ENCODE measurements at regions not wholly inside any gene's neighbourhood (a gene's known extent, or its start where the extent isn't known, plus 50 kb on each side); places are given as distances from the start of the nearest gene placed in this dataset.
"Not testable (repeated sequence)": the region's sequence is repeated elsewhere in the genome, so short reads cannot be mapped to it uniquely, and the experiment has no call there.

GRCh38 chr14:47949006-47949405, 273.6 kb upstream of the MDGA2 start:
- H3K9me3 Mint-ChIP-seq = peaks cover 22% of the 10 kb centered on the region
- intact Hi-C loops (cut with micrococcal nuclease) = no loop called here
- no peak overlapping the region for H3K4me3 Mint-ChIP-seq (ENCODE audit: low read depth)
- H3K4me1 Mint-ChIP-seq (ENCODE audit: low read depth) = no peaks in the 10 kb centered on the region
- H3K27me3 Mint-ChIP-seq (ENCODE audit: low read depth) = no peaks in the 10 kb centered on the region
- DNase-seq (ENCODE audit: low spot score) = no peak
- no peak overlapping the region for H3K27ac Mint-ChIP-seq
- no peaks in the 10 kb centered on the region for H3K36me3 Mint-ChIP-seq (ENCODE audit: low read depth)

- no peaks in the 10 kb centered on the region for H3K36me3 Mint-ChIP-seq (ENCODE audit: low read depth)
- H3K27ac Mint-ChIP-seq = no peak overlapping the region
- H3K27me3 Mint-ChIP-seq (ENCODE audit: low read depth) = no peaks in the 10 kb centered on the region
- DNase-seq (ENCODE audit: low spot score) = no peak
- H3K9me3 Mint-ChIP-seq = peaks cover 44% of the 10 kb centered on the region
- H3K4me1 Mint-ChIP-seq (ENCODE audit: low read depth) = no peaks in the 10 kb centered on the region
- no peak overlapping the region for H3K4me3 Mint-ChIP-seq (ENCODE audit: low read depth)
- intact Hi-C loops (cut with micrococcal nuclease) = no loop called here
Observed at GRCh38 chr14:47935332-47935731, 259.9 kb upstream of the MDGA2 start.

GRCh38 chr14:47929334-47929733, 253.9 kb upstream of the MDGA2 start:
- Mint-ChIP-seq H3K36me3 (ENCODE audit: low read depth) (no peaks in the 10 kb centered on the region), H3K27me3 (ENCODE audit: low read depth) (no peaks in the 10 kb centered on the region), H3K9me3 (peaks cover 36% of the 10 kb centered on the region), H3K27ac (no peak overlapping the region), H3K4me3 (ENCODE audit: low read depth) (no peak overlapping the region), H3K4me1 (ENCODE audit: low read depth) (no peaks in the 10 kb centered on the region)
- intact Hi-C loops (cut with micrococcal nuclease) = no loop called here
- no peak for DNase-seq (ENCODE audit: low spot score)

- H3K27ac Mint-ChIP-seq = no peak overlapping the region
- H3K4me3 Mint-ChIP-seq (ENCODE audit: low read depth) = no peak overlapping the region
- intact Hi-C loops (cut with micrococcal nuclease) = no loop called here
- DNase-seq (ENCODE audit: low spot score) = no peak
- no peaks in the 10 kb centered on the region for H3K36me3 Mint-ChIP-seq (ENCODE audit: low read depth)
- H3K4me1 Mint-ChIP-seq (ENCODE audit: low read depth) = no peaks in the 10 kb centered on the region
- no peaks in the 10 kb centered on the region for H3K27me3 Mint-ChIP-seq (ENCODE audit: low read depth)
- peaks cover 12% of the 10 kb centered on the region for H3K9me3 Mint-ChIP-seq
Observed at GRCh38 chr14:47921133-47921532, 245.7 kb upstream of the MDGA2 start.

- H3K27ac Mint-ChIP-seq = no peak overlapping the region
- H3K36me3 Mint-ChIP-seq (ENCODE audit: low read depth) = no peaks in the 10 kb centered on the region
- no peaks in the 10 kb centered on the region for H3K4me1 Mint-ChIP-seq (ENCODE audit: low read depth)
- no peaks in the 10 kb centered on the region for H3K27me3 Mint-ChIP-seq (ENCODE audit: low read depth)
- H3K4me3 Mint-ChIP-seq (ENCODE audit: low read depth) = no peak overlapping the region
- DNase-seq (ENCODE audit: low spot score) = no peak
- intact Hi-C loops (cut with micrococcal nuclease) = loop anchor here (10.0 kb wide), 1 partner anchor 1255 kb away; no protein-coding TSS in a partner anchor
- peaks cover 9% of the 10 kb centered on the region for H3K9me3 Mint-ChIP-seq
Observed at GRCh38 chr14:47919997-47920396, 244.6 kb upstream of the MDGA2 start.

GRCh38 chr14:47919334-47919846, 244.0 kb upstream of the MDGA2 start:
- H3K27ac Mint-ChIP-seq = no peak overlapping the region
- intact Hi-C loops (cut with micrococcal nuclease) = loop anchor here (10.0 kb wide), 1 partner anchor 1255 kb away; no protein-coding TSS in a partner anchor
- no peak overlapping the region for H3K4me3 Mint-ChIP-seq (ENCODE audit: low read depth)
- no peaks in the 10 kb centered on the region for H3K36me3 Mint-ChIP-seq (ENCODE audit: low read depth)
- peaks cover 9% of the 10 kb centered on the region for H3K9me3 Mint-ChIP-seq
- H3K27me3 Mint-ChIP-seq (ENCODE audit: low read depth) = no peaks in the 10 kb centered on the region
- DNase-seq (ENCODE audit: low spot score) = no peak
- no peaks in the 10 kb centered on the region for H3K4me1 Mint-ChIP-seq (ENCODE audit: low read depth)

- Mint-ChIP-seq H3K27me3 (ENCODE audit: low read depth) (no peaks in the 10 kb centered on the region), H3K27ac (no peak overlapping the region), H3K4me3 (ENCODE audit: low read depth) (no peak overlapping the region), H3K36me3 (ENCODE audit: low read depth) (no peaks in the 10 kb centered on the region), H3K9me3 (peaks cover 6% of the 10 kb centered on the region), H3K4me1 (ENCODE audit: low read depth) (no peaks in the 10 kb centered on the region)
- intact Hi-C loops (cut with micrococcal nuclease) = loop anchor here (10.0 kb wide), 1 partner anchor 1257 kb away; no protein-coding TSS in a partner anchor
- DNase-seq (ENCODE audit: low spot score) = no peak
Observed at GRCh38 chr14:47917344-47917954, 242.0 kb upstream of the MDGA2 start.

- H3K4me3 Mint-ChIP-seq (ENCODE audit: low read depth); H3K4me1 Mint-ChIP-seq (ENCODE audit: low read depth); H3K27ac Mint-ChIP-seq; H3K27me3 Mint-ChIP-seq (ENCODE audit: low read depth); intact Hi-C loops (cut with micrococcal nuclease); H3K36me3 Mint-ChIP-seq (ENCODE audit: low read depth); DNase-seq (ENCODE audit: low spot score): not testable (repeated sequence)
- peaks cover 10% of the 10 kb centered on the region for H3K9me3 Mint-ChIP-seq
Observed at GRCh38 chr14:47901141-47901540, 225.7 kb upstream of the MDGA2 start.

- H3K27me3 Mint-ChIP-seq (ENCODE audit: low read depth) = no peaks in the 10 kb centered on the region
- H3K4me1 Mint-ChIP-seq (ENCODE audit: low read depth) = no peaks in the 10 kb centered on the region
- peaks cover 14% of the 10 kb centered on the region for H3K9me3 Mint-ChIP-seq
- H3K36me3 Mint-ChIP-seq (ENCODE audit: low read depth) = no peaks in the 10 kb centered on the region
- no peak overlapping the region for H3K4me3 Mint-ChIP-seq (ENCODE audit: low read depth)
- intact Hi-C loops (cut with micrococcal nuclease) = no loop called here
- DNase-seq (ENCODE audit: low spot score) = no peak
- no peak overlapping the region for H3K27ac Mint-ChIP-seq
Observed at GRCh38 chr14:47899685-47900084, 224.3 kb upstream of the MDGA2 start.

- Mint-ChIP-seq H3K4me1 (ENCODE audit: low read depth) (no peaks in the 10 kb centered on the region), H3K4me3 (ENCODE audit: low read depth) (no peak overlapping the region), H3K36me3 (ENCODE audit: low read depth) (no peaks in the 10 kb centered on the region), H3K27ac (no peak overlapping the region), H3K27me3 (ENCODE audit: low read depth) (no peaks in the 10 kb centered on the region), H3K9me3 (peaks cover 38% of the 10 kb centered on the region)
- intact Hi-C loops (cut with micrococcal nuclease) = no loop called here
- no peak for DNase-seq (ENCODE audit: low spot score)
Observed at GRCh38 chr14:47874350-47874749, 198.9 kb upstream of the MDGA2 start.

- no peaks in the 10 kb centered on the region for H3K36me3 Mint-ChIP-seq (ENCODE audit: low read depth)
- intact Hi-C loops (cut with micrococcal nuclease) = no loop called here
Observed at GRCh38 chr14:47872588-47872987, 197.2 kb upstream of the MDGA2 start.

GRCh38 chr14:47863441-47863840, 188.0 kb upstream of the MDGA2 start:
- Mint-ChIP-seq H3K4me1 (ENCODE audit: low read depth) (no peaks in the 10 kb centered on the region), H3K27me3 (ENCODE audit: low read depth) (no peaks in the 10 kb centered on the region), H3K36me3 (ENCODE audit: low read depth) (no peaks in the 10 kb centered on the region), H3K4me3 (ENCODE audit: low read depth) (no peak overlapping the region), H3K9me3 (peaks cover 14% of the 10 kb centered on the region), H3K27ac (no peak overlapping the region)
- DNase-seq (ENCODE audit: low spot score) = no peak
- intact Hi-C loops (cut with micrococcal nuclease) = no loop called here

More at GRCh38 chr14:47872588-47872987, 197.2 kb upstream of the MDGA2 start:
- no peaks in the 10 kb centered on the region for H3K4me1 Mint-ChIP-seq (ENCODE audit: low read depth)
- DNase-seq (ENCODE audit: low spot score) = no peak
- peaks cover 32% of the 10 kb centered on the region for H3K9me3 Mint-ChIP-seq
- H3K27me3 Mint-ChIP-seq (ENCODE audit: low read depth) = no peaks in the 10 kb centered on the region
- H3K27ac Mint-ChIP-seq = no peak overlapping the region
- H3K4me3 Mint-ChIP-seq (ENCODE audit: low read depth) = no peak overlapping the region

- Mint-ChIP-seq H3K36me3 (ENCODE audit: low read depth) (no peaks in the 10 kb centered on the region), H3K4me1 (ENCODE audit: low read depth) (no peaks in the 10 kb centered on the region), H3K27ac (no peak overlapping the region), H3K4me3 (ENCODE audit: low read depth) (no peak overlapping the region), H3K9me3 (peaks cover 16% of the 10 kb centered on the region), H3K27me3 (ENCODE audit: low read depth) (no peaks in the 10 kb centered on the region)
- DNase-seq (ENCODE audit: low spot score) = no peak
- intact Hi-C loops (cut with micrococcal nuclease) = no loop called here
Observed at GRCh38 chr14:47857646-47858045, 182.2 kb upstream of the MDGA2 start.
